Stimulated activated naive CD8-positive, alpha-beta T cell treated with anti-CD3 and anti-CD28 coated beads, Interleukin-15, Interleukin-2, amounts not matched to agents 100 ng/mL and 50 ng/mL, for 24 hours (primary cell): ENCODE measurements at regions not wholly inside any gene's neighbourhood (a gene's known extent, or its start where the extent isn't known, plus 50 kb on each side); places are given as distances from the start of the nearest gene placed in this dataset.

Source experiments
- H3K27ac Mint-ChIP-seq: one replicate; pipeline ENCODE4 v1.8.0; 2021; ENCODE audit warnings: mild to moderate bottlenecking, mixed read lengths
- H3K27me3 Mint-ChIP-seq: one replicate; pipeline ENCODE4 v1.8.0; 2021; ENCODE audit warnings: mixed read lengths
- H3K36me3 Mint-ChIP-seq: one replicate; pipeline ENCODE4 v1.8.0; 2021; ENCODE audit warnings: low read depth, mixed read lengths
- H3K4me1 Mint-ChIP-seq: one replicate; pipeline ENCODE4 v1.8.0; 2021; ENCODE audit warnings: low read depth, mixed read lengths
- H3K4me3 Mint-ChIP-seq: one replicate; pipeline ENCODE4 v1.8.0; 2021; ENCODE audit warnings: mild to moderate bottlenecking, mixed read lengths
- H3K9me3 Mint-ChIP-seq: one replicate; pipeline ENCODE4 v1.8.0; 2021; ENCODE audit warnings: mixed read lengths

DNA sequence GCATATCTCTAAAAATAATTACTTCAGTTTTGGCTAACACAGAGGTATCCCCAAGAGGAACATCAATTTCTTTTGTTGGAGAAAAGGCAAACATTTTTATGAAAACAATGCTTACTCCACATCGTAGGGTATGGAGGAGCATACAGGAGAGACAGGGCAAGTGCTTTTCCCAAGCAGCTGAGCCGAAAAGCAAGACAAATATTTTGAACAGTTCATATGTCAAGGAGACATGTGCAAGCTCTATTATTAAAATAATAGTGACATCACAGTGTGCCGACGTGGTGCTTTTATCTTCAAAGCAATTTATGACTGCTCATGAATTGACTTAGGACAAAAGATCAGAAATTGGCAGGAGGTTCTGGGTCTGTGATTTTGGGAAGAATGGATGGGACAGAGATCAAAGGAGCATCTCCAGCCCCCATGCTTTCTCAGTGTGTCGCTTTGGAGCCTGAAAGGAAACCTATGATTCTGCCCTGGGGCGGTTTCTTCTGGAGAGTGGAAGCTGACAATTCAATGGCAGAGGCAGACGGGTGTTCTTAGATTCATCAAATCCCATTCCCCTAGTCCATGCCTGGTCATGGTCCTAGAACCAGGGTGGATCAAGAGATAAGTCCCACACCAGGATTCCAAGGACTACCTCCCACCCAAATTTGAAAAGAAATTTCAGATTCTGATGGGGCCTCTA, 97.1 kb downstream of the JCAD start:
- H3K36me3 Mint-ChIP-seq: no peaks in the 10 kb centered on the region
- H3K4me1 Mint-ChIP-seq: no peaks in the 10 kb centered on the region
- H3K27me3 Mint-ChIP-seq: no peaks in the 10 kb centered on the region
- no peak overlapping the region for H3K4me3 Mint-ChIP-seq
- no peaks in the 10 kb centered on the region for H3K9me3 Mint-ChIP-seq
- no peak overlapping the region for H3K27ac Mint-ChIP-seq

DNA sequence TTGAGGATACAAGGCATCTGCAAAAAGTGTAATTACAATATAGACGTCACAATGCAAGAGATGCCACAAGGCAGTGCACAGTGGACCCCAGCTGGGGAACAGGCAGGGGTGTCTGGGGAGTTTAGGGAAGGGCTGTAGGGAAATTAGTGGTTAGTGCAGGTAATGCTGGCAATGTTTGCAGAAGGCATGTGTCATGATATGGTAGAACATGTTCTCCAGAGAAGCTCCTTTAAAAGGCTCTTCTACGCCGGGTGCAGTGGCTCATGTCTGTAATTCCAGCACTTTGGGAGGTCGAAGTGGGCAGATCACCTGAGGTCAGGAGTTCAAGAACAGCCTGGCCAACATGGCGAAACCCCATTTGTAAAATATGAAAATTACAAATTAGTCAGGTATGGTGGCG, 98.0 kb downstream of the JCAD start:
- Mint-ChIP-seq H3K36me3 (no peaks in the 10 kb centered on the region), H3K27me3 (no peaks in the 10 kb centered on the region), H3K27ac (no peak overlapping the region), H3K4me3 (no peak overlapping the region), H3K4me1 (no peaks in the 10 kb centered on the region), H3K9me3 (no peaks in the 10 kb centered on the region)

DNA sequence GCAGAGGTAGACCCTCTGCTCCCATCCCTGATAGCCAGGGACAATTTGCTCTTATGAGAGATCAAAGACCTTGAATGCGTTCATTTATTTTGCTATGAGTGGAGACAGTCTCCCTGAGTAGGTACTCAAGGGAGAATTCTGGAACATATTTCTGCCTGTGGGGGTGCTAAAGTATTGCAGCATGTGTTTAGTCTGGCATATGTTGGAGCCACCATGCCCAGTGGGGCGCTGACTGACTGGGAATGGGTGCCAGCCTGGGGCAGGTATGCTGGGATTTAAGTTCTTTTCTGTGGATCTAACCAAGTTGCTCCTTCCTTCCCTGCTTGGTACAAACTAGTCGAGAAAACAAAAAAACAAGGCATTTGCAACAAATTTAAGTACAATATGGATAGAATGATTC, 99.1 kb downstream of the JCAD start:
- Mint-ChIP-seq H3K27ac (no peak overlapping the region), H3K4me1 (no peaks in the 10 kb centered on the region), H3K9me3 (no peaks in the 10 kb centered on the region), H3K36me3 (no peaks in the 10 kb centered on the region), H3K27me3 (no peaks in the 10 kb centered on the region), H3K4me3 (no peak overlapping the region)

DNA sequence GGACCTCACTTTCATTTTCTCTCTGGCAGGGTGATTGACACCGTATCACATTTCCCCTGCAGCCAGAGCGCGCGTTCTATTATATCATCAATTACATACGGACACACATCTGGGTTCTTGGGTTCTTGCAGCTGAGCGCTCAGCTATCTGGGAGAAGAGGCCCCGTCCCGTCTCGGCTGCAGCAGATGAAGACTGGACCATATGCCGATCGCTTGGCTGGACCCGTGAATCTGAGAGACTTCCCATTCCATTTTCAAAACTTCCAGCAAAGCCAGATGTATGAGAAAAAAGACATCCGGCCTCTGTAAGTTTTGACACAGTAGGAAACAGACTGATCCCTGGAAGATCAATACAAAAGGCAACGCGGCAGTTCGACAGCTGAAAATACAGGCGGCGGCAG, 99.8 kb downstream of the JCAD start:
- H3K27ac Mint-ChIP-seq: no peak overlapping the region

DNA sequence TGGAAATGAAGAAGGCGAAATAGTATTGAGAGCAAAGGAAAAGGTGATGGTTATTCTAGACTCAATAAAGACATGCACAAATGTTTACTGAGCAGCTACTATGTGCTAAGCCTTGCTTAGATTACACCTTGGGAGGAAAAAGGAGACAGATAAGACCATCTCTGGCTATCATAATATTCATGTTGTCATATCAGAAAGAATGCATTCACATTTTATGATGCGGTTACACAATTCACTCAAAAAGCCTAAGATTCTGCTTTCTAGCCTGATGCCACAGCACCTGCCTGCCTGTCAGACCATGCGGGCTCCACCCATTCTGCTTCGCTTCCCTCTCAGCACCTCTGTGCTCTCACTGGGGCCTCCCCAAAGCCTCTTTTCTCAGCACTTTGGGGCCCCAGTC, 100.9 kb downstream of the JCAD start:
- no peak overlapping the region for H3K27ac Mint-ChIP-seq
- H3K27me3 Mint-ChIP-seq: no peaks in the 10 kb centered on the region
- no peaks in the 10 kb centered on the region for H3K36me3 Mint-ChIP-seq
- no peaks in the 10 kb centered on the region for H3K9me3 Mint-ChIP-seq
- H3K4me1 Mint-ChIP-seq: no peaks in the 10 kb centered on the region
- no peak overlapping the region for H3K4me3 Mint-ChIP-seq

More for the DNA sequence above, 99.8 kb downstream of the JCAD start:
- no peak overlapping the region for H3K4me3 Mint-ChIP-seq
- no peaks in the 10 kb centered on the region for H3K36me3 Mint-ChIP-seq
- no peaks in the 10 kb centered on the region for H3K4me1 Mint-ChIP-seq
- H3K9me3 Mint-ChIP-seq: no peaks in the 10 kb centered on the region
- H3K27me3 Mint-ChIP-seq: no peaks in the 10 kb centered on the region

DNA sequence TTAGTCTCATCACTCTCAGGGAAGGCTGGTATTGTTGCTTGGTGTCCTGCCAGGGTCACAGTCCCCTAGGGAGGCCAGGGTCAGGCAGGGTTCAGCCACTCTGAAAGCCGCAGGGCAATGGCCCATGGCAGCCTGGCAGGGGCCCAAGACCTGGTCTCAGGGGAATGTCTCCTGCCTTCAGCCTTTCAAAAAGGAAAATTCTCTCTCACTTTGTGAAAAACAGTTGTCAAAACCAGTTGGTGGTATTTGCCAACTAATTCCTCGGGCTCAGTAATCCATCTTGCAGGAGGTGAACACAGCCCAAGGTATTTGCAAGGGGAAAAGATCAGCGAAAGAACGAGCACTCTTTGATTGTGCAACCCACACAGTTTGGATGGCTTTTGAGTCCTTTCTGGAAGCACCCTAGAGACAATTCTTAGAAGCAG, 101.5 kb downstream of the JCAD start:
- Mint-ChIP-seq H3K4me1 (no peaks in the 10 kb centered on the region), H3K9me3 (no peaks in the 10 kb centered on the region), H3K27me3 (no peaks in the 10 kb centered on the region), H3K36me3 (no peaks in the 10 kb centered on the region), H3K4me3 (no peak overlapping the region), H3K27ac (no peak overlapping the region)

DNA sequence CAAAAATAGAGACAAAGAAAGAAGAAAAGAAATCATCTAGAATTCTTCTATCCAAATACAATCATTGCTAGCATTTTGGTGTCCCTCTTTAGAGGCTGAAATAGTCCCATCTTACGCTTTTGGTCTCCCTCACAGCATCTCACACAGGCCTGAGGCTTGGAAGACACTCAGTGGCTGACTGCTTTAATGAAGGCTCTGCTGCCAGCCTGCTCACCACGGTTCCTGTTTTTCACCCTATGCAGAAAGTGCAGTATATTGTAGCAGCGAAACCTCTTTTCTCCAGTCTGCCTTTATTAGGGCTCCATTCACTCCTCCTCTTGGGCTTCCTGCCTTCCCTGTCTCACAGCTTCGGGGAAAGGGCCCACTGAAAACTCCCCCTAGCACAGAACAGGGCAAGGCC, 102.2 kb downstream of the JCAD start:
- H3K27ac Mint-ChIP-seq: no peak overlapping the region
- H3K27me3 Mint-ChIP-seq: no peaks in the 10 kb centered on the region
- H3K4me1 Mint-ChIP-seq: no peaks in the 10 kb centered on the region
- no peaks in the 10 kb centered on the region for H3K36me3 Mint-ChIP-seq
- H3K4me3 Mint-ChIP-seq: no peak overlapping the region
- H3K9me3 Mint-ChIP-seq: no peaks in the 10 kb centered on the region

DNA sequence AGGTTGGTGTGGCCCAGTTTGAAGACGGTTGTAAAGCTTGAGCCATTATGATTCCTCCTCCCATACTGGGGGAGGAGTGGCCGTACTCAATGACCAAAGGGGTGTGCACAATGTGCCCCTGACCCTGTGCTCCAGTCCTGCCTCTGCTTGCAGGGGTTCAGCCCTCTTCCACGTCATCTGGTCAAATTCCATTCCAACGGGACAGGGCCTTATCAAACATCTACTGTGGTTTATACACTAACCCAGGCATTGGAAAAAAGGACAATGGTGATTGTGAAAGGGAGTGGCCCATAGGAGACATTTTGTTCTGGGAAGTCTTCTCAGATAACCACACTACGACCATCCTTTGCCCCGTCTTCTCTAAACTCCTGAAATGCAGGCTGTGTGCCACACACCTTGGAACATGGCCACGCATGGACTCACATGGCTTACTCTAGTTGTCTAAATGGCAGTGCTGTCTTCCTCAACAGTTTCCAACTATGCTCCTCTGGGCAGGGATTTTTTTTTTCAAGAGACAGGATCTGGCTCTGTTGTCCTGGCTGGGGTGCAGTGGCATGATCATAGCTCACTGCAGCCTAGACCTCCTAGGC, 103.0 kb downstream of the JCAD start:
- H3K36me3 Mint-ChIP-seq: no peaks in the 10 kb centered on the region
- H3K4me1 Mint-ChIP-seq: no peaks in the 10 kb centered on the region
- H3K9me3 Mint-ChIP-seq: no peaks in the 10 kb centered on the region
- H3K27ac Mint-ChIP-seq: no peak overlapping the region
- no peak overlapping the region for H3K4me3 Mint-ChIP-seq
- no peaks in the 10 kb centered on the region for H3K27me3 Mint-ChIP-seq

DNA sequence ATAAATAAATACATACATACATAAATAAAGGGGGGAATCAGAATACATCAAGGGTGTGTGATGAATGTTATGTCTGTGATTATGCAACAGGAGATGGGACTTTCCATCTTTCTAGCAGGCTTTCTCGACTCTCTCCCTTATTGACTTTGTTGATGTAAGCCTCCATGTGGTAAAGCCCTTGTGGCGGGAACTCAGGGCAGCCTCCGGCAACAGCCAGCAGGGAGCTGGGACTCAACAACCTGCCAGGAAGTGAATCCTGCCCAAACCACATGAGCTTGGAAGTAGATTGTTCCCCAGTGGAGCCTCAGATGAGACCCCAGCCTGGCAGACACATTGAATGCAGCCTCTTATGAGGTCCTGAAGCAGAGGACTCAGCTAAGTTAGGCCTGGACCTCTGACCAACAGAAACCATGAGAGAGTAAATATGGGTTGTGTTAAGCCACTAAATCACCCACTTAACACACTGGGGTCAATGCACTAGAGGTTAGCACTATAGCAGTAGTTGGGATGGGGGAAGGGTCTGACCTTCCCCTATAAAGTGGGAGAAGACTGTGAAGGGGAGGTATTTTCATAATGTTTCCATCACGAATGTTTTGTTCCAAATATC, 104.0 kb downstream of the JCAD start:
- H3K4me3 Mint-ChIP-seq: no peak overlapping the region
- no peaks in the 10 kb centered on the region for H3K36me3 Mint-ChIP-seq
- H3K27me3 Mint-ChIP-seq: no peaks in the 10 kb centered on the region
- no peaks in the 10 kb centered on the region for H3K4me1 Mint-ChIP-seq
- no peak overlapping the region for H3K27ac Mint-ChIP-seq
- H3K9me3 Mint-ChIP-seq: no peaks in the 10 kb centered on the region

DNA sequence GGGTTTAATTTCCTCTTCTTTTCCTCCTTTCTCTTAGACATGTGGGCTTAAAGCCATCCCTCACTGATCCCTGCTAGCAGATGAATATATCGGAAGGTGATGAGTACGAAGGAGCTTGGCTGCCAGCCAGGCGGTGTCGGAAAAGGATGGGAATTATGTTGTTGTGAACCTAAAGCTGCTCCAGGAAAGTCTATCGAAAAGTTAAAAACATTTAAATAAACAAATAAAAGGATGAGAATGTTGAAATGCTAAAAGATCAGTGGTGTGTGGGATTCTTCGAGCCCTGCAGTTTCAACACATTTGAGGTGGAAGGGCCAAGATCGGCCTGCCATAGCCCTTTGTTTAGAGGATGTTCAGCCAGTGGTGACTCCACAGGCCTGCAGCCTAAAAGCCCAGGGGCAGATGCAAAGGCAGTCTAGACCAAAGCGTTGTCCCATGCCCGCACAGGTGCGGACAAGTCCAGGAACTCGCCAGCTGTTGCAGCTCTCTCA, 107.9 kb downstream of the JCAD start:
- Mint-ChIP-seq H3K27me3 (no peaks in the 10 kb centered on the region), H3K4me1 (peaks cover 10% of the 10 kb centered on the region), H3K36me3 (no peaks in the 10 kb centered on the region), H3K9me3 (no peaks in the 10 kb centered on the region), H3K4me3 (no peak overlapping the region), H3K27ac (no peak overlapping the region)

DNA sequence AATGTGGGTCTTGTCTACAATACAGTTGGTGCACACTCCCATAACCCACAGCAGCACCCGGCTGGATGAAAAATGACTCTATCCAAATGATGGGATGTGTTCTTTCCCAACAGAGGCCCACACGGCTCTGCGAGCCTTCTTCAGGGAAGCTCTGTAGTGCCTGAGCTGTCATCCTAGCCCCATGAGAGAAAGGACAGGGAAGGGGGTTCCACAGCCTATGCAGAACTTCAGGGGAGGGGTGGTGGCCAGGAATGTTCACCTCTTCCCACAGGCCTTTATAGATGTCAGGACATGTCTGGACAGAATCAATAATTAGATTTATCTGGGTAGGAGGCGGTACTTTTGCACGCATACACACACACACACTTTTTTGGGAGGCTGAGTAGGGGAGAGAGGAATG, 109.0 kb downstream of the JCAD start:
- no peak overlapping the region for H3K4me3 Mint-ChIP-seq
- H3K27ac Mint-ChIP-seq: no peak overlapping the region
- H3K9me3 Mint-ChIP-seq: no peaks in the 10 kb centered on the region
- H3K36me3 Mint-ChIP-seq: no peaks in the 10 kb centered on the region
- peaks cover 10% of the 10 kb centered on the region for H3K4me1 Mint-ChIP-seq
- H3K27me3 Mint-ChIP-seq: no peaks in the 10 kb centered on the region

DNA sequence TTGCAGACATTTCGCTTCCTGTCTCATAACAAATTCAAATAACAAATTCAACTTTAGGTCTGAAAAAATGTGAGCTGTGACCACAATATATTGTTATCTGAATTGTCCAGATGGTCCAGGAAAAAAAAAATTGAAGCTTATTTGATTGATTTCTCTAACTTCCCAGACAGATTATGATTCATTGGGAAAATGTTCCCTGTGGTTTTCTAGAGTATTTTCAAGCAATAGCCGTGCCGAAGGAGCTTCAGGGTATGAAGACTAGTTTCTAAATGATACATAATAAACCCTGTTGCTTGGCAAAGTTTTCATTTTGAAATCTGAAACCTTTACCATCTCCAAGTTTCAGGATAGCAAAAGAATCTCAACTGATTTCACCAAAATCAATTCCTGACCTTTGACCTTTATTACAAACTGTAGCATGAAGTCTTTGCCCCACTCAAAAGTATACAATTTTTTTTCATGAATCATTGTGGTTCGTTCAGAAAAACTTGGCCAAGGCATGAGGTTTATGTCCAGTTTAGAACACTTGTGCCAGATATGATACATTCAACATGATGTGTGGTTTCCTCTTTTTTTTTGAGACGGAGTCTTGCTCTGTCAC, 109.9 kb downstream of the JCAD start:
- Mint-ChIP-seq H3K27me3 (no peaks in the 10 kb centered on the region), H3K9me3 (no peaks in the 10 kb centered on the region), H3K27ac (peak overlapping the region; percentile 15), H3K4me1 (peaks cover 10% of the 10 kb centered on the region), H3K4me3 (no peak overlapping the region), H3K36me3 (no peaks in the 10 kb centered on the region)

DNA sequence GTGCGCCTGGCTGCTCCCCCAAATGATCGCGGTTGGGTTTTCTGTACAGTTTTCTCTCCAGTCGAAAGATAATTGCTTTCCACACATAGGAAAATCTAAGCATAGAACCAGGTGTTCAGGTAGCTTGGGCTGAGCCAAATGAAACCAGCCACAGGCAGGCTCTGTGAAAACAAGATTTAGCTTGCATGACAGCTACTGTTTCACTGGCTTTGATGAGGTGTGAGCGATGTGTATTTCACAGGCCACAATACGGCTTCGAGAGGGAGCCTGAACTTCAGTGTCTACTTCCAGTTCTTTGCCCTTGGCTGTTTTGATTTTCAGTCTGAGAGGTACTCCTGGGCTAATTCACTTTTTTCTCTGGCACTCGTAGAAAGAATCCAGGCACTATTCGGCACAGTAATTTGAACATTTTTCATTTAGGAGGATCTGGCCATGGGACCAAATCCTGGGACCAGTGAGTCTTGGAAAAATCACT, 110.5 kb downstream of the JCAD start:
- Mint-ChIP-seq H3K27ac (no peak overlapping the region), H3K36me3 (no peaks in the 10 kb centered on the region), H3K27me3 (no peaks in the 10 kb centered on the region), H3K4me1 (peaks cover 10% of the 10 kb centered on the region), H3K4me3 (no peak overlapping the region), H3K9me3 (no peaks in the 10 kb centered on the region)

DNA sequence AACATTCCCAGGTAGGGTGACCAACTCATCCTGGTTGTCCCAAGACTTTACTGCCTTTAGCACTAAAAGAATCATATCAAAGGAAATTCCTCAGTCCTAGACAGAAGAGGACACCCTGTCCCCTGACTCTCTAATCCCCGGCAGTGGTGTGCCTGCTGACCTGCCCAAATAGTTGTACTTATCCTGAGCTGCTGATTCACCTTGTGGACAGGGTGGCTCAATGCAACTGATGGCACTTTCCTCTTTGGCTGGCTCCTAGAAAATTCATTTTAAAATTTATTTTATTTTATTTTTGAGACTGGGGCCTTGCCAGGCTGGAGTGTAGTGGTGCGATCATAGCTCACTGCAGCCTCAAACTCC, 111.7 kb downstream of the JCAD start:
- no peak overlapping the region for H3K4me3 Mint-ChIP-seq
- no peaks in the 10 kb centered on the region for H3K9me3 Mint-ChIP-seq
- H3K27me3 Mint-ChIP-seq: no peaks in the 10 kb centered on the region
- H3K4me1 Mint-ChIP-seq: peaks cover 10% of the 10 kb centered on the region
- H3K27ac Mint-ChIP-seq: no peak overlapping the region
- no peaks in the 10 kb centered on the region for H3K36me3 Mint-ChIP-seq

DNA sequence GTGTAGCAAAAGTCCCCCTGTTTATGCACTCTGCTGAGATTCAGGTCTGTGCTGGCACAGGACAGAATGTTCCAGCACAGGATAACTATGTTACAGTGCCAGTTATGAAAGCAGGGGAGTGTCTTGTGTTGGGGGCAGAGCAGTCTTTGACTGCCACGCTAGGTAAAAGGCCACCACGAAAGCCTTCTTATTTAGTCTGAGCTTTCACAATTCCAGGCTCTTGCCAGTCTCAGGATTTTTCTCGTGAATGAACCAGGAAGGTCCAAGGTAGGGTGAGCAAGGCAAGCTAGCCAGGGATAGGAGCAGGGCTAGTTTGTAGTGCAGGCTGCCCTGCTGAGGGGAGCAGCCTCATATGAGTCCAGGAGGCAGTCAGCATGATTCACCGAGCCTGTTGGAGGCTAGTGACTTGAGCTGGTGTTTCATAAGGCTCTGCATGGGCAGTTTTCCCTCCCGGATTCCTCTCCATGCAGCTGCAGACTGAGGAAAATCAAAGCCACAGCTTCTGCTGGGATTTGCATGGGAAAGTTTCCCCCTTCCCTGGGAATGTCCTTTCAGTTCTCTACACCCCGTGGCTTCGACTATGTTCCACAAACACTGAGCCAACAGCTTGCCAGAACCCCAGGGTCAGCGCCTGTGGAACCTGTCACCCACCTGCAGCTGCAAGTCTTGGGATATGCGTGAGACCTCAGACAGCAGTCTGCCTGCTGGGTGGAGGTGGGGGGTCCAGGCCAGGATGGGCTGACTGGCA, 112.3 kb downstream of the JCAD start:
- Mint-ChIP-seq H3K27me3 (no peaks in the 10 kb centered on the region), H3K36me3 (no peaks in the 10 kb centered on the region), H3K4me1 (peaks cover 10% of the 10 kb centered on the region), H3K27ac (no peak overlapping the region), H3K9me3 (no peaks in the 10 kb centered on the region), H3K4me3 (no peak overlapping the region)
